CD4-positive, alpha-beta memory T cell (primary cell): ENCODE measurements at regions not wholly inside any gene's neighbourhood (a gene's known extent, or its start where the extent isn't known, plus 50 kb on each side); places are given as distances from the start of the nearest gene placed in this dataset.

Experiments used
- CTCF ChIA-PET: fragments of 350-600 bp; sonication (Branson Sonifier 250); formaldehyde crosslinking; loops from one replicate; lab custom pipeline; 2021; ENCODE audit warnings: inconsistent platforms; ENCODE audit not compliant: partially characterized antibody; lab: Charles Lee
- POLR2A ChIA-PET: fragments of 350-600 bp; sonication (Branson Sonifier 250); formaldehyde crosslinking; loops from one replicate; lab custom pipeline; 2021; ENCODE audit not compliant: partially characterized antibody; lab: Charles Lee
- DNase-seq, 5 donors: peaks; one replicate each; pipeline versions ENCODE4 v3.0.0 to v3.0.0-alpha.2; 2020 to 2022; ENCODE audit warnings: mixed read lengths in 1 of 5
- H3K27ac ChIP-seq: one replicate; pipeline ENCODE4 v1.7.0; 2013; ENCODE audit warnings: low read depth, low read length
- H3K27me3 ChIP-seq: 2 replicates; pipeline ENCODE4 v1.7.0; 2013; ENCODE audit warnings: mild to moderate bottlenecking, low read length, moderate library complexity; ENCODE audit not compliant: insufficient read depth
- H3K36me3 ChIP-seq: 2 replicates; pipeline ENCODE4 v1.7.0; 2013; ENCODE audit warnings: mild to moderate bottlenecking, low read length, moderate library complexity; ENCODE audit not compliant: insufficient read depth
- H3K4me1 ChIP-seq: 2 replicates; pipeline ENCODE4 v1.7.0; 2013; ENCODE audit warnings: mild to moderate bottlenecking, low read length, moderate library complexity; ENCODE audit not compliant: insufficient read depth
- H3K4me3 ChIP-seq, 2 donors: one replicate each; pipeline ENCODE4 v1.7.0; 2013; ENCODE audit warnings: low read length in 2 of 2, mild to moderate bottlenecking in 1 of 2
- H3K9me3 ChIP-seq, 2 donors: one replicate each; pipeline ENCODE4 v1.7.0; 2013; ENCODE audit warnings: low read length in 2 of 2, control low read depth in 1 of 2; ENCODE audit not compliant: control insufficient read depth in 1 of 2
- H3K27ac Mint-ChIP-seq, 7 donors: one replicate each; pipeline ENCODE4 v1.8.0; 2020 to 2021; ENCODE audit warnings: mixed read lengths in 7 of 7, mild to moderate bottlenecking in 6 of 7, inconsistent platforms in 3 of 7, moderate library complexity in 3 of 7
- H3K27me3 Mint-ChIP-seq, 2 donors: one replicate each; pipeline ENCODE4 v1.8.0; 2020 to 2021; ENCODE audit warnings: mixed read lengths in 2 of 2
- H3K36me3 Mint-ChIP-seq, 2 donors: one replicate each; pipeline ENCODE4 v1.8.0; 2020 to 2021; ENCODE audit warnings: mixed read lengths in 2 of 2, inconsistent platforms in 1 of 2, mild to moderate bottlenecking in 1 of 2
- H3K4me1 Mint-ChIP-seq, 4 donors: one replicate each; pipeline ENCODE4 v1.8.0; 2020 to 2021; ENCODE audit warnings: mixed read lengths in 4 of 4, mild to moderate bottlenecking in 1 of 4
- H3K4me3 Mint-ChIP-seq, 8 donors: one replicate each; pipeline ENCODE4 v1.8.0; 2020 to 2021; ENCODE audit warnings: mixed read lengths in 8 of 8, mild to moderate bottlenecking in 7 of 8, moderate library complexity in 6 of 8, inconsistent platforms in 3 of 8
- H3K9me3 Mint-ChIP-seq, 8 donors: one replicate each; pipeline ENCODE4 v1.8.0; 2020 to 2021; ENCODE audit warnings: mixed read lengths in 8 of 8, mild to moderate bottlenecking in 5 of 8, inconsistent platforms in 3 of 8, moderate library complexity in 1 of 8
- intact Hi-C: fragments of 100-400 bp; cut with micrococcal nuclease; formaldehyde crosslinking; loops from one replicate; pipeline ENCODE4 v1.15.1; 2023

- Histone ChIP-seq H3K27ac (no peak overlapping the region), H3K4me3 (no peak overlapping the region), H3K27me3 (no peaks in the 10 kb centered on the region), H3K9me3 (no peaks in the 10 kb centered on the region), H3K36me3 (no peaks in the 10 kb centered on the region), H3K4me1 (no peaks in the 10 kb centered on the region)
- Mint-ChIP-seq H3K4me1 (peaks cover 0 to 1% (median under 1%) of the 10 kb centered on the region in 4 donors), H3K36me3 (no peaks in the 10 kb centered on the region), H3K27me3 (peaks cover 26 to 34% of the 10 kb centered on the region in 2 donors), H3K27ac (no peak overlapping the region), H3K9me3 (no peaks in the 10 kb centered on the region), H3K4me3 (no peak overlapping the region)
- ChIA-PET POLR2A (no interaction called here), CTCF (no interaction called here)
- intact Hi-C loops: no loop called here
- DNase-seq: no peak
These were observed 140.4 kb downstream of the ENGASE start for GRCh38 chr17:79214940-79215604.

- H3K27me3 Mint-ChIP-seq: peaks cover 27 to 35% of the 10 kb centered on the region in 2 donors
- no peak overlapping the region for H3K27ac ChIP-seq
- no peak for DNase-seq
- H3K4me3 Mint-ChIP-seq: no peak overlapping the region
- peaks cover 0 to 1% (median 0%) of the 10 kb centered on the region in 4 donors for H3K4me1 Mint-ChIP-seq
- no peaks in the 10 kb centered on the region for H3K9me3 ChIP-seq
- H3K27me3 ChIP-seq: no peaks in the 10 kb centered on the region
- H3K4me1 ChIP-seq: no peaks in the 10 kb centered on the region
- POLR2A ChIA-PET: no interaction called here
- H3K4me3 ChIP-seq: no peak overlapping the region
- peaks cover 0 to under 1% (median 0%) of the 10 kb centered on the region in 8 donors for H3K9me3 Mint-ChIP-seq
- H3K36me3 Mint-ChIP-seq: no peaks in the 10 kb centered on the region
- CTCF ChIA-PET: no interaction called here
- H3K27ac Mint-ChIP-seq: no peak overlapping the region
- intact Hi-C loops: no loop called here
- H3K36me3 ChIP-seq: no peaks in the 10 kb centered on the region
These were observed 139.8 kb downstream of the ENGASE start for GRCh38 chr17:79214459-79214858.

- Mint-ChIP-seq H3K36me3 (no peaks in the 10 kb centered on the region), H3K4me1 (peaks cover 0 to 1% (median 0%) of the 10 kb centered on the region in 4 donors), H3K27ac (no peak overlapping the region), H3K9me3 (peaks cover 0 to 2% (median 0%) of the 10 kb centered on the region in 8 donors), H3K27me3 (peaks cover 25 to 32% of the 10 kb centered on the region in 2 donors), H3K4me3 (no peak overlapping the region)
- no peaks in the 10 kb centered on the region for H3K36me3 ChIP-seq
- no peak for DNase-seq
- no peaks in the 10 kb centered on the region for H3K9me3 ChIP-seq
- H3K4me3 ChIP-seq: no peak overlapping the region
- H3K27me3 ChIP-seq: no peaks in the 10 kb centered on the region
- CTCF ChIA-PET: no interaction called here
- POLR2A ChIA-PET: no interaction called here
- H3K27ac ChIP-seq: no peak overlapping the region
- H3K4me1 ChIP-seq: no peaks in the 10 kb centered on the region
- intact Hi-C loops: no loop called here
These were observed 138.7 kb downstream of the ENGASE start for GRCh38 chr17:79213305-79213704.

- no peaks in the 10 kb centered on the region for H3K36me3 Mint-ChIP-seq
- peaks cover 22 to 31% of the 10 kb centered on the region in 2 donors for H3K27me3 Mint-ChIP-seq
- no peaks in the 10 kb centered on the region for H3K4me1 ChIP-seq
- no peak overlapping the region for H3K27ac Mint-ChIP-seq
- peaks cover 0 to 1% (median 0%) of the 10 kb centered on the region in 4 donors for H3K4me1 Mint-ChIP-seq
- intact Hi-C loops: no loop called here
- no peak overlapping the region for H3K27ac ChIP-seq
- H3K27me3 ChIP-seq: no peaks in the 10 kb centered on the region
- ChIA-PET POLR2A (no interaction called here), CTCF (no interaction called here)
- peaks cover 0 to 2% (median 0%) of the 10 kb centered on the region in 8 donors for H3K9me3 Mint-ChIP-seq
- no peaks in the 10 kb centered on the region for H3K36me3 ChIP-seq
- no peaks in the 10 kb centered on the region for H3K9me3 ChIP-seq
- no peak overlapping the region for H3K4me3 ChIP-seq
- no peak for DNase-seq
- no peak overlapping the region for H3K4me3 Mint-ChIP-seq
These were observed 137.8 kb downstream of the ENGASE start for GRCh38 chr17:79212149-79213087.

DNA sequence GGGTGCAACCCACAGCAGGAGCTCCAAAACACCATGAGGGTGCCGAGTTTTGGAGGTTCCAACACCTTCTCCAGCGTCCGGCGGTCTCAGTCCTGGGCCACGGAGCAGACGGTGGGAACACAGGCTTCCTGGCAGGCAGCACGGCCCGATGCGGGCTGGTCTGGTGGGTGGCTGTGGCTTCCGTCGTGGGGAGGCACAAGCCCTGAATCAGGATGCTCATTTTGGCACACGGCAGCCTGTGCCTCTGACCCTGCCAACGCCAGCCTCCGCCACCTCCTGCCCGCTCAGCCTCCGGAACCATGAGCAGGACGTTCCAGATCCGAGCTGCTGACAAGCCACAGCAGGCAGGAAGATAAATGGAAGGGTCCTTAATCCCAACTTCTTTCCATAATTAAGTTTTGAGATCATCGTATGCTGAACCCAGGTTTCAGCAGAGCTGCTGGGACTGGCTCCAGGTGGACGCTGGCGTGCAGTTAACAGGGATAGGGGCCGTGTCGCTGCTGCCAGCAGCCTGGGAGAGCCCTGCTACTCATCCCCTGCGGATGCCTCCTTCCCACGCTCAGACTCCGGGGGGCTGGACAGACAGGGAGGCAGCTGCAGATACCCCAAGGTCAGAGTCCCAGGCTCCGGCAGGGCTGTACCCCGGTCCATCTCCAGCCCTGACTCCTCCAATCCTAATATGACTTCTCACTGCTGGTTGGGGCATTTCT is 136.6 kb downstream of the ENGASE start:
- Mint-ChIP-seq H3K36me3 (no peaks in the 10 kb centered on the region), H3K4me1 (peaks cover 0 to 1% (median 0%) of the 10 kb centered on the region in 4 donors), H3K27ac (no peak overlapping the region), H3K9me3 (peaks cover 0 to 2% (median 0%) of the 10 kb centered on the region in 8 donors), H3K27me3 (peaks cover 19 to 28% of the 10 kb centered on the region in 2 donors), H3K4me3 (no peak overlapping the region)
- Histone ChIP-seq H3K9me3 (no peaks in the 10 kb centered on the region), H3K27ac (no peak overlapping the region), H3K27me3 (no peaks in the 10 kb centered on the region), H3K4me3 (no peak overlapping the region), H3K4me1 (no peaks in the 10 kb centered on the region), H3K36me3 (no peaks in the 10 kb centered on the region)
- POLR2A ChIA-PET: no interaction called here
- intact Hi-C loops: no loop called here
- CTCF ChIA-PET: no interaction called here
- DNase-seq: no peak

DNA sequence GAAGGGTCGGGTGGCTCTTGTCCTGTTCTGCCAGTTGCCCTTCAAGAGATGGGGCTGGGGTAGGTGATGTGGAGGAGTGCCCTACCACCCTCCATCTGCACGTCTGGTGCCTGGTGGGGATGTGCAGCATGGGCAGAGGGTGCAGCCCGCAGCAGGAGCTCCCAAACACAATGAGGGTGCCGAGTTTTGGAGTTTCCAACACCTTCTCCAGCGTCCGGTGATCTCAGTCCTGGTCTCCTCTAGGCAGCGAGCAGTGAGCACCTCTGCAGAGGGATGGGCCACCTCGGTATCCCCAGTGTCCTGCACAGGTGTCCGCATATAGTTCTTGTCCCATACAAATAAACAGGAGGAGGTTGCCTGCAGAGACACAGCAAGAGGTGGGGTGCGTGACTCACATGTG is 136.0 kb downstream of the ENGASE start:
- no peak overlapping the region for H3K27ac Mint-ChIP-seq
- ChIA-PET POLR2A (no interaction called here), CTCF (no interaction called here)
- peaks cover 0 to 2% (median 0%) of the 10 kb centered on the region in 8 donors for H3K9me3 Mint-ChIP-seq
- Histone ChIP-seq H3K27me3 (no peaks in the 10 kb centered on the region), H3K4me1 (no peaks in the 10 kb centered on the region), H3K36me3 (no peaks in the 10 kb centered on the region), H3K27ac (no peak overlapping the region), H3K9me3 (no peaks in the 10 kb centered on the region), H3K4me3 (no peak overlapping the region)
- intact Hi-C loops: no loop called here
- H3K4me3 Mint-ChIP-seq: no peak overlapping the region
- no peaks in the 10 kb centered on the region for H3K36me3 Mint-ChIP-seq
- no peak for DNase-seq
- H3K27me3 Mint-ChIP-seq: peaks cover 18 to 28% of the 10 kb centered on the region in 2 donors
- H3K4me1 Mint-ChIP-seq: peaks cover 0 to 1% (median 0%) of the 10 kb centered on the region in 4 donors

- H3K36me3 ChIP-seq: no peaks in the 10 kb centered on the region
- Mint-ChIP-seq H3K4me3 (no peak overlapping the region), H3K27ac (no peak overlapping the region), H3K9me3 (peaks cover 0 to 2% (median 0%) of the 10 kb centered on the region in 8 donors), H3K36me3 (no peaks in the 10 kb centered on the region), H3K4me1 (no peaks in the 10 kb centered on the region), H3K27me3 (peaks cover 14 to 20% of the 10 kb centered on the region in 2 donors)
- no peaks in the 10 kb centered on the region for H3K4me1 ChIP-seq
- no peak overlapping the region for H3K27ac ChIP-seq
- no peak overlapping the region for H3K4me3 ChIP-seq
- ChIA-PET CTCF (no interaction called here), POLR2A (no interaction called here)
- DNase-seq: no peak
- no peaks in the 10 kb centered on the region for H3K27me3 ChIP-seq
- no peaks in the 10 kb centered on the region for H3K9me3 ChIP-seq
- intact Hi-C loops: no loop called here
These were observed 133.3 kb downstream of the ENGASE start for GRCh38 chr17:79207960-79208359.
